ENCODE measurements at regions not wholly inside any gene's neighbourhood (a gene's known extent, or its start where the extent isn't known, plus 50 kb on each side); places are given as distances from the start of the nearest gene placed in this dataset.

- Histone ChIP-seq H3K9me3 (replicated peaks in 1 of 3) (no peaks in the 10 kb centered on the region), H3K4me3 (no peak overlapping the region), H3K4me1 (replicated peaks in 1 of 2) (peaks cover 0 to 5% of the 10 kb centered on the region in 2 donors), H3K27me3 (no peaks in the 10 kb centered on the region), H3K36me3 (replicated peaks in 1 of 2) (no peaks in the 10 kb centered on the region), H3K27ac (no peak overlapping the region)
- intact Hi-C loops (cut with DNase I), result no loop called here
- WGBS, 4 donors, result 61 to 73% (median 68%) methylated on average over 2 of the region's 2 CpGs
- no peak for DNase-seq
- no peak for TF ChIP-seq CTCF (IDR thresholded peaks at IDR 0.05)
Measured at GRCh38 chr5:110362261-110362660, 364.2 kb downstream of the TMEM232 start.

- intact Hi-C loops (cut with DNase I), result no loop called here
- H3K27me3 ChIP-seq, result no peaks in the 10 kb centered on the region
- no peak overlapping the region for H3K27ac ChIP-seq
- no peak for DNase-seq
- no peak overlapping the region for H3K4me3 ChIP-seq
- no peaks in the 10 kb centered on the region for H3K9me3 ChIP-seq (replicated peaks in 1 of 3)
- 77 to 88% (median 86%) methylated on average over 2 to 3 of the region's 3 CpGs for WGBS, 4 donors
- TF ChIP-seq CTCF (IDR thresholded peaks at IDR 0.05) (no peak), POLR2A (IDR thresholded peaks at IDR 0.05) (no peak)
- H3K36me3 ChIP-seq (replicated peaks in 1 of 2), result no peaks in the 10 kb centered on the region
- H3K4me1 ChIP-seq (replicated peaks in 1 of 2), result peaks cover 4 to 6% of the 10 kb centered on the region in 2 donors
Measured at GRCh38 chr5:110366716-110367115, 359.8 kb downstream of the TMEM232 start.

Data from adrenal gland (tissue), 9 donors.